ENCODE measurements at regions not wholly inside any gene's neighbourhood (a gene's known extent, or its start where the extent isn't known, plus 50 kb on each side); places are given as distances from the start of the nearest gene placed in this dataset.

DNA sequence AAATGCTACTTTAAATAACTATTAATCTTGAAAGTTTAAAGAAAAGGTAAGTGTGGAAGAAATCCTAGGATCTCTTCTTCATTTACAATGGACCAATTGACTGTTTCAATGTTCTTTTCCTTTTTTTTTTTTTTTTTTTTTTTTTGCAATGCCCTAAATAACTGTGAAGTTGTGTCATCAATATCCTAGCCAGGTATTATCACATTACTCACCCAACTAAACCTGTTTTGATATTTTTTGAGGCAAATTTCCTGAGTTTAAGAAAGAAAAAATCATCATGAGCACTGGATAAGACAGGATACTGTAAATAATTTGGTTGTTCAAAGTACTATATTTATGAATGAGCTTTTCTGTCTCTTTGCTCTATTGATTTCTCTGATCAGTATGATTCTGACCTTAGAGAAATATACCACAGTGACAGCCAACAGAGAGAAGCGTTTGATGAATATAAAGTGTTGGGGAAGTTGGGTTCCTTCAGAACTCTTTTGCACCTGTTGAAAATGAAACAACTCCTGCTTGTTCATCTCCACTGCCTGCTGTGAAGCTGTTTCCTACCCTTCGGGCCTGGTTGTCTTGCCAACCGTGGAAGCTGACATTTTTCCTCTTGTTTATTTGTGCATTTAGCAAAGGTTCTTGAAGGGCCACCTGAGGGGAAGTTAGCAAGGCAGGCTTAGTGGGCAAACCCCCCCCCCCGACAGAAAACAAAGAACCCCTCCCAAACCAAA lies 1220.5 kb upstream of the SLC10A2 start:
- Mint-ChIP-seq H3K27ac (no peak overlapping the region), H3K36me3 (no peaks in the 10 kb centered on the region), H3K4me3 (no peak overlapping the region), H3K9me3 (ENCODE audit: low read depth) (no peaks in the 10 kb centered on the region), H3K27me3 (no peaks in the 10 kb centered on the region), H3K4me1 (ENCODE audit: low read depth) (no peaks in the 10 kb centered on the region)

DNA sequence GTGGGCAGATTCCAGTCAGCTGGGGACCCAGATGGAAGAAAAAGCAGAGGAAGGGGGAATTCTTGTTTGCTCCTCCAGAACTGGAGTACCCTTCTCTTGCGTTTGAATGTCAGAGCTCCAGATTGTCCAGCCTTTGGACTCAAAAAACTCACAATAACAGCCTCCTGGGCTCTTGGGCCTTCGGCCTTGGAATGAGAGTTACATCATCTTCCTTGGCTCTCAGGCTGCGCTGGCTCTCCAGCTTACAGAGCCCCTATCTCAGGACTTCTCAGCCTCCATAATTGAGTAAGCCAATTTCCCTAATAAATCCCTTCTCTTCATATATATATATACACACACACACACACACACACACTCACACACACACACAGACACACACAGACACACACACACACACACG lies 1215.7 kb upstream of the SLC10A2 start:
- Mint-ChIP-seq H3K4me1 (ENCODE audit: low read depth) (no peaks in the 10 kb centered on the region), H3K4me3 (no peak overlapping the region), H3K9me3 (ENCODE audit: low read depth) (no peaks in the 10 kb centered on the region), H3K27me3 (no peaks in the 10 kb centered on the region), H3K36me3 (no peaks in the 10 kb centered on the region), H3K27ac (no peak overlapping the region)

DNA sequence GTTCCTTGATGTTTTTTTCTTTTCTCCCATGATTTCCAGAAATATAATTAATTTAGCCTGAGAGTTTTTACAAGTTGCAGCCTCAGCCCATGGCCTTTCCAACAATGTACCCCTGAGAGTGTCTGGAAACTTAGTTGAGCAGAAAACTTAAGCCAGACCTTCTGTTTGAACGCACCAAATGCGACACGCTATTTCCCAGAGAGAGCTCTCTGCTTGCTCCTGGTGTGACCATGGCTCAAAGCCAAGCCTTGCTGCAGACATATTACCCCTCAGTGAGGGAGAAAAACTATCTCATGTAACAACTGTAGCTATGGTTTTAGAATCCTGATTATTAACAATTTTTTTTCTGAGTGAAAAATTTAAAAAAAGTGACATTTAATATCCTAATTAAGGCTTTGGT lies 1204.5 kb upstream of the SLC10A2 start:
- peaks cover 6% of the 10 kb centered on the region for H3K9me3 Mint-ChIP-seq (ENCODE audit: low read depth)
- no peaks in the 10 kb centered on the region for H3K4me1 Mint-ChIP-seq (ENCODE audit: low read depth)
- no peak overlapping the region for H3K4me3 Mint-ChIP-seq
- no peaks in the 10 kb centered on the region for H3K27me3 Mint-ChIP-seq
- H3K27ac Mint-ChIP-seq = no peak overlapping the region
- no peaks in the 10 kb centered on the region for H3K36me3 Mint-ChIP-seq

DNA sequence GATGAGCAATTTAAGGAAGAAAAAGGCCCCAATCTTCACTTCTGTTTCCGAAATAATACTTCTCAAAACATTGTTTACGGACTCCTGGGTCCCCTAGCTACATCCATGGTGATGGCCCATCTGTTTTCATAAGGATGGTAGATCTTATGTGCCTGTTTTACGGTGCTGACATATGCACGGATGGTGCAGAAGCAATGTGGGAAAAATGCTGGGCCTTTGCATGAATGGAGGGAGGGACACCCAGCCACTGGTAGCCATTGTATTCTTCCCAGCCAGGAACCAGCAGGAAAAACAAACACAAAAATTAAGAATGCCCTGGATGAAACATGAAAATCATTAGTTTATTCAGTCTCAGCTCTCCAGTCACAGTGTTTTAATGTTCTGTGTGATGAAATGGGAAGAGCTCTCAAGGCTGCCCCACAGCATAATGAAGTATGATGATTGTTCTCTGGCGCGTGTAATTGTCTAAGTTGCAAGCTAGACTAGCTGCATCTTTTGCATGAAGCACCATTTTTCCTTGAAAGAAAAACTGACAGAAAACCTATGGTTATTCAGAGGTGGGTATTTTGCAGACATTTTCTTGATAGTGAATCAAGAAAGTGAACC lies 1201.1 kb upstream of the SLC10A2 start:
- Mint-ChIP-seq H3K27ac (no peak overlapping the region), H3K4me3 (no peak overlapping the region), H3K4me1 (ENCODE audit: low read depth) (no peaks in the 10 kb centered on the region), H3K27me3 (no peaks in the 10 kb centered on the region), H3K36me3 (no peaks in the 10 kb centered on the region), H3K9me3 (ENCODE audit: low read depth) (peaks cover 6% of the 10 kb centered on the region)

DNA sequence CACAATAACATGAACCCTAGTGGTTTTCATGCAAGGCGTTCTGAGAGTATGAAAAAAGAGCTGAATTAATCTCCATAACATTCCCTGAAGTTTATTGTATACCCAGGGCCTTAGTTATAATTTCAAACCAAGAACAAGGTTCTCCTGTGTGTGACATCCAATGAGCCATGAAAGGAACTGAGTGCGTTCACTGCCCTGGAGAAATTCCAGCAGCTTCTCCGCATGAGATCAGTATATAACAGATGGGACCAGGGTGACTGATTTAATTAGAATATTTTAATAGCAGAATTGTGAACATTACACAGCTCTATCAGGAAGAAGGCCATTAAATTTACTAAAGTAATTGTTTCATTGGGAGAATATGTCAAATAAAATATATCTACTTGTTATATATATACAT lies 1190.5 kb upstream of the SLC10A2 start:
- H3K27me3 Mint-ChIP-seq = no peaks in the 10 kb centered on the region
- peaks cover 3% of the 10 kb centered on the region for H3K9me3 Mint-ChIP-seq (ENCODE audit: low read depth)
- no peaks in the 10 kb centered on the region for H3K4me1 Mint-ChIP-seq (ENCODE audit: low read depth)
- no peak overlapping the region for H3K27ac Mint-ChIP-seq
- H3K4me3 Mint-ChIP-seq = no peak overlapping the region
- H3K36me3 Mint-ChIP-seq = no peaks in the 10 kb centered on the region

DNA sequence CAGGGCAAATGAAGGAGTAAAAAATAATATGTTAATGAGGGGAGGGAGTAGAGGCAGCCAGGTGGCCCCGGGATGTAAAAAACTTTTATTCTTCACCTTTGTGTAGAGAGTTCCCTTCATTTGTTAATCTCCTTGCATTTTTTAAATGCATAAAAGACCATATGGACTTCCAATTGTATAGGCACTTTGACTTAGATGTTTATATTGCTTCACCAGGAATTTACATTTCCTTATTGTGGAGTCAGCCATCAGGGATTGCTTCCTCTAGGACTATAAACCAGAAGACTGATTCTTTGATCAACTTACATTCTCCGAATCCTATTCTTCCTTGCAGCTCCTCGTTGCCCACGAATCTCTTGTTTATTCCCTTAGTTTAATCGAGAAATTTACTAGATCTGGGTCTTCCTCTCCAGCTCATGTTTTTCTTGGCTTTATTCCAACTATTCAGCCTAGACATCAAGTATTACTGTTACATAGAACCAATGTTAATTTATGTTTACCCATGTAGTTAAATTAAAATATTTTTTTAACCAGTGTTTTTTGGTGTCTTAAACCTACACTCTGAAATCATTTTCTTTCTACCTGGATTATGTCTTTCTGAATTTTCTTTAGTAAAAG lies 1187.0 kb upstream of the SLC10A2 start:
- Mint-ChIP-seq H3K4me1 (ENCODE audit: low read depth) (no peaks in the 10 kb centered on the region), H3K4me3 (no peak overlapping the region), H3K27me3 (no peaks in the 10 kb centered on the region), H3K9me3 (ENCODE audit: low read depth) (peaks cover 3% of the 10 kb centered on the region), H3K27ac (no peak overlapping the region), H3K36me3 (no peaks in the 10 kb centered on the region)

DNA sequence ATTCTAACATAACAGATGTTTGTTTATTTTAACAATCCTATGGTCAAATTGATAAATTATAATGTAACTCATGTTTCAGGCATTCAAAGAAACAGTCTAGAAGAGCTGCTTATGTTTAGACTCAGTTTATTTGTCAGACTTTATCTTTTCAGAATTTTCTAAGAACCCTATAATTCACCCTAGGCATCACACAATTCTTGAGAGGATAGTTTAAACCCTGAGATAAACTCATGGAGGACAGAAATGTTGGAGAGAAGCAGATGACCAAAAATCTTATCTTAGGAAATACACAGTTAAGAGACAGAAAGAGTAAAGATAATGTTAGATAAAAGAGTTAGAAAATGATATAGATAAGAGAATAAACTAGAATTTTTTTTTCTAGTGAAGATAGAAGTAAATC lies 1185.7 kb upstream of the SLC10A2 start:
- Mint-ChIP-seq H3K36me3 (no peaks in the 10 kb centered on the region), H3K27ac (no peak overlapping the region), H3K4me3 (no peak overlapping the region), H3K9me3 (ENCODE audit: low read depth) (peaks cover 3% of the 10 kb centered on the region), H3K27me3 (no peaks in the 10 kb centered on the region), H3K4me1 (ENCODE audit: low read depth) (no peaks in the 10 kb centered on the region)

DNA sequence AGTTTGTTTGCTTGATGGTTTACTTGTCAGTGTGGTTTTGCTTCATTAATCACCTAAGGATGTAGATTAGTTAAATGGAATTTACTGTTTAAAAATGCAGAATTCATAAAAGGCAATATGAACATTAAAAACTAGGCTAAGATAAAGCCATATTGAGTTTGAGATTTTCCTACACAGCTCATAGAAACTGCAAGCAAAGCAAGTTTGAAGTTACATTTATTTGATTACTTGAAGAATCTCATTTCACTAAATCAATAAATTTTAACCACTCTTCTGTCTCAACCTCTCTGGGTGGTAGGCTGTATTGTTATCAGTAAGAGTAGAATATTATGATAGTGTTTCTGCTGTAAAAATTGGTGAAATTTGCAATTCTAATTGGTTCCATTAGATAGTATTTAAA lies 1180.7 kb upstream of the SLC10A2 start:
- H3K36me3 Mint-ChIP-seq = no peaks in the 10 kb centered on the region
- no peaks in the 10 kb centered on the region for H3K27me3 Mint-ChIP-seq
- no peak overlapping the region for H3K4me3 Mint-ChIP-seq
- no peaks in the 10 kb centered on the region for H3K9me3 Mint-ChIP-seq (ENCODE audit: low read depth)
- H3K4me1 Mint-ChIP-seq (ENCODE audit: low read depth) = no peaks in the 10 kb centered on the region
- H3K27ac Mint-ChIP-seq = no peak overlapping the region

DNA sequence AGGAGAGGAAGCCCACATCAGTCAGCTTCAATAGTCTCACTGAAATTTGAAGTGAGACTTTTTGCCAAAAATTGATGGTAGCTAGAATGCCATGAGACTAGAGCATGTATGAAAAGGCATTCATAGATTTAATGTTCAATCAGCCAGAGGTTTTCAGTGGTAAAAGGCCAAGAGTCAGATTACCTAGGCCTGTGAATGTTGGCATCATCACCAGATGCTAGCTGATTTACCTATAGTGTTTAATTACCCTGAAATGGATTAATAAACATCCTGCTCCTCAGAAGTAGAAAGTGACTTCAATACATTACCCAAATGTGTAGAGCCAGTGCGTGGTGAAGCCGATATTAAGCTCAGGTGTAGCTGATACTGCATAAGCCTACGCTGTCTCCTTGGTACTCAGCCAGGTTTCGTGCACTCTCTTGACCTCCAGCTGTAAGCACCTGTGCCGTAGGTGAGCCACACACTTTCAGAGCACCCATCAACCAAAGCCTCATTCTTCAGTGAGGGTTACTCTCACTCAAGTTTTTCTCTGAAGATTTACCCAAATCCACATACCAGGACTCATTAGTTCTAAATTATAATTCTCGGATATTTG lies 1140.3 kb upstream of the SLC10A2 start:
- peaks cover 7% of the 10 kb centered on the region for H3K9me3 Mint-ChIP-seq (ENCODE audit: low read depth)
- H3K36me3 Mint-ChIP-seq = no peaks in the 10 kb centered on the region
- H3K27me3 Mint-ChIP-seq = no peaks in the 10 kb centered on the region
- no peak overlapping the region for H3K4me3 Mint-ChIP-seq
- no peak overlapping the region for H3K27ac Mint-ChIP-seq
- no peaks in the 10 kb centered on the region for H3K4me1 Mint-ChIP-seq (ENCODE audit: low read depth)

DNA sequence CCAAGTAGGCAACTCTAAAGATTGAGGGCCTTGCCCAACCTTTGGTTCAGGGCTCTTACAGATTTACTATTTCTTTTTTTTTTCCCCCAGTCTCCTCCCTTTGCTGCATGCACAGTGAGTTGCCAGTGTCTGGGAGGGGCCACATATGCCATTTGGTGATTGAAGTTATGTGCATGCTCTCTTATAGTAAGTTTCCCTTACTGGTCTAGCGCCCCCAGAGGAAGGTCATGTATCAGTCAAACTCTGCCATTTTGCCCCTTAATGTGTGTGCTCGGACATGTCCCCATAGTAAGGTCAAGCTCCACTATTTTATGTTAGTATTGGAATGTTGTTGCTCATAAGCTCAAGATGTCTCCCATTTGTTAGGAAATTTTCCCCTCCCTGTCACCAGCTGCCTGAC lies 1138.0 kb upstream of the SLC10A2 start:
- H3K27me3 Mint-ChIP-seq = no peaks in the 10 kb centered on the region
- H3K27ac Mint-ChIP-seq = no peak overlapping the region
- no peak overlapping the region for H3K4me3 Mint-ChIP-seq
- H3K36me3 Mint-ChIP-seq = no peaks in the 10 kb centered on the region
- H3K9me3 Mint-ChIP-seq (ENCODE audit: low read depth) = peaks cover 7% of the 10 kb centered on the region
- H3K4me1 Mint-ChIP-seq (ENCODE audit: low read depth) = no peaks in the 10 kb centered on the region

DNA sequence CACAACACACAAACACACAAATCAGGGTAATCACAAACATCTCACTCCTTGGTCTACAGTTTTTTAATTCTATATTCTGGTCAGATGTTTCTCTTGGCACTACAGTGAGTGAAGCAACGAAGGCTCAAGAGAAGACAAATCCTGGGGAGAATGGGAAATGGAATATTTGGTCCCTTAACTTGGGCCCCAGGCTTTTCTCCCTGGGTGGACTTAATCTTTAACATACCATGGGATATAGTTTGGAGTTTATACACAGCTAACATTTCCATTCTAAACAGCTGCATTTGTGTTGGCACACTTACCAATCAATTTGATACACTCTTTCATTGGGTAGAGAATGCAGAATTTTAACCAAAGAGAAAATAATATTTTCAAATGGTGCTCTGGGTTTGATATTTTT lies 1132.6 kb upstream of the SLC10A2 start:
- H3K4me1 Mint-ChIP-seq (ENCODE audit: low read depth) = no peaks in the 10 kb centered on the region
- no peaks in the 10 kb centered on the region for H3K36me3 Mint-ChIP-seq
- no peaks in the 10 kb centered on the region for H3K27me3 Mint-ChIP-seq
- H3K9me3 Mint-ChIP-seq (ENCODE audit: low read depth) = peaks cover 5% of the 10 kb centered on the region
- H3K27ac Mint-ChIP-seq = no peak overlapping the region
- H3K4me3 Mint-ChIP-seq = no peak overlapping the region

DNA sequence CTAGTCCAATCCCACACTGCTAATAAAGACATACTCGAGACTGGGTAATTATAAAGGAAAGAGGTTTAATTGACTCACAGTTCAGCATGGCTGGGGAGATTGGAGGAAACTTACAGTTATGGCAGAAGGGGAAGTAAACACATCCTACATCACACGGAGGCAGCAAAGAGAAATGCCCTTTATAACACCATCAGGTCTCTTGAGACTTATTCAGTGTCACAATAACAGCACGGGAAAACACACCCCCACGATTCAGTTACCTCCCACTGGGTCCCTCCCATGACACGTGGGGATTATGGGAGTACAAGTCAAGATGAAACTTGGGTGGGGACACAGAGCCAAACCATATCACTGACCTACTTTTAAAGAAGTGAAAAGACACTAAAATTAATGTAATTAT lies 1130.4 kb upstream of the SLC10A2 start:
- Mint-ChIP-seq H3K9me3 (ENCODE audit: low read depth) (peaks cover 5% of the 10 kb centered on the region), H3K36me3 (no peaks in the 10 kb centered on the region), H3K27me3 (no peaks in the 10 kb centered on the region), H3K4me1 (ENCODE audit: low read depth) (no peaks in the 10 kb centered on the region), H3K27ac (no peak overlapping the region), H3K4me3 (no peak overlapping the region)

DNA sequence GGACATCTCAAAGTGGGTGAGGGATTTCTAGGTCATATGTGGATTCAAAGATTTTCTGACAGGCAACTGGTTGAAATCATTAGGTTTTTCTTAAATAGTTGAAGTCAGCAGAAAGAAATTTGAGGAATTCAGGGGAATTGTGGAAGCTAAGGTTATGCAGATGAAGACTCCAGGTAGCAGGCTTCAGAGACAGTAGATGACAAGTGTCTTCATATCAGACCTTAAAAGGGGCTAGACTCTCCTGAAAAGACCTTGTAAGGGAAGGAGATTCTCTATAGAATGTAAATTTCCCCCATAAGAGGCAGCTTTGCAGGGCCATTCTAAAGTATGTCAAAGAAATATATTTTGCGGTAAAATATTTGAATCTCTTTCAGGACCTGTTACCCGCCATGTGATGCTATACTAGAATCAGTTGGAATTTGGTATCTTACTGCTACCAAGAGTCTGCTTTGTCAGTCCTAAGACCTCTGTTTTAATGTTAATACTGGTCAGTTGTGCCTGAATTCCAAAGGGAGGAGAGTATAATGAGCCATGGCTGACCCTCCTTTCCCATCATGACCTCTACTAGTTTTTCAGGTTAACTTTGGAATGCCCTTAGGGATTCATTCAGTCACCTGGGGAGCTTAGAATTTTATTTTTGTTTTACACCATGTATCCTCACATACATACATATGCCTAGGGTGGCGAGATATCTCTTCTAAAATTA lies 1115.5 kb upstream of the SLC10A2 start:
- no peak overlapping the region for H3K4me3 Mint-ChIP-seq
- H3K4me1 Mint-ChIP-seq (ENCODE audit: low read depth) = no peaks in the 10 kb centered on the region
- no peaks in the 10 kb centered on the region for H3K27me3 Mint-ChIP-seq
- no peaks in the 10 kb centered on the region for H3K9me3 Mint-ChIP-seq (ENCODE audit: low read depth)
- no peak overlapping the region for H3K27ac Mint-ChIP-seq
- no peaks in the 10 kb centered on the region for H3K36me3 Mint-ChIP-seq

DNA sequence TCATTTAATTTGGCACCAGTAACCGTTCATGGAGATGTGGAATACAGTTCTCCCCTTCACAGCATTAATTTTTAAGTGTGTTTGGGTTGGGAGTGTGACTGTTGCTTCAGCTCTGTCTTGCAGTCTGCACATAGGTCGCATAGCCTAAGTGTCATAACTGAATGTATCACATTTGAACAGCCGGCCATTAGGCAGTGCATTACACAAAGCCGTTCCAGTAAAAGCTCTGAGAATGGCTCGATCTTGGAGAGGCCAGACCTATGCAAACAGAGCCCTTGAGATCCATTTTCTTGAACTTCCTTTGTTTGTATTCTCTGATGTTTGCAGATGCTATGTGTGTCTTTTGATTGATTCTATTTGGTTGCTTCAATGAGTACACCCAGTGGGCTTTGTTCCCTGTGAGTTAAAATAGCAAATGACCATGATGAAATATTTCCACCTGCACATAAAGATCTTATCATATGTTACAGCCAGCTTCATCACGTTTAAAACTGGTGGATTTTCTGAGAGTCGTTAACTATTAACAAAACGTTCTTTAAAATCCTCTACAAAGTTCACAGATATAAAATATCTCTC lies 1104.9 kb upstream of the SLC10A2 start:
- H3K4me3 Mint-ChIP-seq = no peak overlapping the region
- no peaks in the 10 kb centered on the region for H3K27me3 Mint-ChIP-seq
- H3K36me3 Mint-ChIP-seq = no peaks in the 10 kb centered on the region

More for the DNA sequence above, 1104.9 kb upstream of the SLC10A2 start:
- no peak overlapping the region for H3K27ac Mint-ChIP-seq
- H3K4me1 Mint-ChIP-seq (ENCODE audit: low read depth) = no peaks in the 10 kb centered on the region
- no peaks in the 10 kb centered on the region for H3K9me3 Mint-ChIP-seq (ENCODE audit: low read depth)
